ENCODE measurements at regions not wholly inside any gene's neighbourhood (a gene's known extent, or its start where the extent isn't known, plus 50 kb on each side); places are given as distances from the start of the nearest gene placed in this dataset.

GRCh38 chr2:41622301-41622700 lies 425.5 kb upstream of the PKDCC start:
- H3K27ac Mint-ChIP-seq, result no peak overlapping the region
- ATAC-seq (no peak), DNase-seq (no peak)
- no peak overlapping the region for H3K4me3 Mint-ChIP-seq
- H3K36me3 Mint-ChIP-seq (ENCODE audit: low read depth), result no peaks in the 10 kb centered on the region
- no peaks in the 10 kb centered on the region for H3K4me1 Mint-ChIP-seq (ENCODE audit: low read depth)
- peaks cover 4% of the 10 kb centered on the region for H3K27me3 Mint-ChIP-seq (ENCODE audit: low read depth)
- H3K9me3 Mint-ChIP-seq (ENCODE audit: insufficient read depth), result no peaks in the 10 kb centered on the region
- ChIA-PET CTCF (no interaction called here), POLR2A (interaction anchor here (0.7 kb wide), 1 partner anchor 347 kb away, joined by 7 read pairs; no protein-coding TSS in a partner anchor)

DNA sequence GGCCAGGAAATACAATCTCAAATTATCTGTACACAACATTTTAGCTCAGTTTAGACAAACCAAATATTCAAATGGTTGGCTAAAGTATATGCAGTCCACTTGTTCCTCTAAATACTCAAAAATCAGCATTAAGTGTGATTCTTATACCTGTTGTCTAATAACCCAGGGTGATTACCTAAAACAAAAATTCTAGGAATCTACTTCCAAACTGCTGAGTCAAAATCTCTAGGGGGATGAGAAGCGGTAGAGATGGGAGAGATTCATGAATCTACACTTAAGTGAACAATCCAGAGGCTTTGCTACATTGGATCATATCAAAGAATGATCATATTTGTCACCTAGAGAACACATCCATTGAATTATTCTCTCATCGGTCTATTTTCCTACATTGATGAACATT lies 420.9 kb upstream of the PKDCC start:
- Mint-ChIP-seq H3K36me3 (ENCODE audit: low read depth) (no peaks in the 10 kb centered on the region), H3K27ac (no peak overlapping the region), H3K9me3 (ENCODE audit: insufficient read depth) (no peaks in the 10 kb centered on the region), H3K4me1 (ENCODE audit: low read depth) (no peaks in the 10 kb centered on the region), H3K27me3 (ENCODE audit: low read depth) (peaks cover 2% of the 10 kb centered on the region), H3K4me3 (no peak overlapping the region)
- ATAC-seq (no peak), DNase-seq (no peak)
- ChIA-PET CTCF (no interaction called here), POLR2A (no interaction called here)

DNA sequence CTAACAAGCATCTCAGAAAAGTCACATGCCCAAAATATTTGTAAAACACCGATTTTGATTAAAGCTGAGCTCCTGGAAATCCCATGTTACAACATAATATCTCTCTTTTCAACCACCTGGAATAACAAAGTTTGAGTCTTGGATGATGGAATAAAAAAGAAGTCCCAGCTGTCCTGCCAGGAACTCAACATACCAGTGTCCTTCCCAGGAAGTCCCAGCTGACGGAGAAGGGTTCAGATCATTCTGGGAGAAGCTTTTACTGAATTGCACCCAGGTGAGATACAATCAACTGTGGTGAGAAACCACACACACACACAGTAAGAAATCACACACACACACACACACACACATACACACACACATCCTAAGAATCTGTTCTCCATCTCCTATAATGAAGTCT lies 413.1 kb upstream of the PKDCC start:
- DNase-seq, result no peak
- ChIA-PET POLR2A (no interaction called here), CTCF (no interaction called here)
- Mint-ChIP-seq H3K9me3 (ENCODE audit: insufficient read depth) (no peaks in the 10 kb centered on the region), H3K27me3 (ENCODE audit: low read depth) (no peaks in the 10 kb centered on the region), H3K4me1 (ENCODE audit: low read depth) (no peaks in the 10 kb centered on the region), H3K4me3 (no peak overlapping the region), H3K36me3 (ENCODE audit: low read depth) (no peaks in the 10 kb centered on the region), H3K27ac (no peak overlapping the region)
- ATAC-seq, result no peak

GRCh38 chr2:41644936-41645335 lies 402.9 kb upstream of the PKDCC start:
- H3K9me3 Mint-ChIP-seq (ENCODE audit: insufficient read depth), result no peaks in the 10 kb centered on the region
- DNase-seq (no peak), ATAC-seq (no peak)
- CTCF ChIA-PET, result no interaction called here
- H3K4me1 Mint-ChIP-seq (ENCODE audit: low read depth), result no peaks in the 10 kb centered on the region
- no peaks in the 10 kb centered on the region for H3K27me3 Mint-ChIP-seq (ENCODE audit: low read depth)
- H3K4me3 Mint-ChIP-seq, result no peak overlapping the region
- H3K27ac Mint-ChIP-seq, result no peak overlapping the region
- no peaks in the 10 kb centered on the region for H3K36me3 Mint-ChIP-seq (ENCODE audit: low read depth)
- POLR2A ChIA-PET, result no interaction called here

DNA sequence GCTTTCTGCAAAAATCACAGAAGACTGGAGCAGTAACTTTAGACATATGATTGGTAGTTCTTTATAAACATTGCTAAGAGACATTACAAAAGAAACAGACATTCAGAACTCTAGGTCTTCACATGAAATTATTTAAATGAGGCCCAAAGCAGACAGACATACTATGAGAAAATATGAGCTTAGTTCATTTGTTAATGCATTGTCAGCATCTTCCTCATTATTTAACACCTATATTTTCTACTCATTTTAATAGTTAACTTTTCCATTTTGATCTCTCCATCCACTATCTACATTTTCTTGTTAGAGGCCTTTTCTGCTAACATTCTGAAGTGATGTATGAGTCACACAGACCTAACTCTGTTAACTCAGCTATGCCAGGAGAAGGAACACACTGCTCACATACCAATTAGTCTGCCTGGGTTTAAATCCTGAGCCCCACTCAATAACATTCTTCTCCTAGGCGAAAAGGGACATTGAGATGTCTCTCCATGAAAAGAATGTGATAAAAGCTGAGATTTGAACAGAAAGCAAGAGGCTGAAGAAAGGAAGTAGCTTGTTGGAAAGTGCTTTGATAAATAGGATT lies 400.3 kb upstream of the PKDCC start:
- H3K27ac Mint-ChIP-seq, result no peak overlapping the region
- DNase-seq, result no peak
- H3K27me3 Mint-ChIP-seq (ENCODE audit: low read depth), result no peaks in the 10 kb centered on the region
- no peaks in the 10 kb centered on the region for H3K9me3 Mint-ChIP-seq (ENCODE audit: insufficient read depth)
- ATAC-seq, result no peak
- CTCF ChIA-PET, result no interaction called here
- no peak overlapping the region for H3K4me3 Mint-ChIP-seq
- H3K36me3 Mint-ChIP-seq (ENCODE audit: low read depth), result no peaks in the 10 kb centered on the region
- H3K4me1 Mint-ChIP-seq (ENCODE audit: low read depth), result no peaks in the 10 kb centered on the region
- POLR2A ChIA-PET, result no interaction called here

DNA sequence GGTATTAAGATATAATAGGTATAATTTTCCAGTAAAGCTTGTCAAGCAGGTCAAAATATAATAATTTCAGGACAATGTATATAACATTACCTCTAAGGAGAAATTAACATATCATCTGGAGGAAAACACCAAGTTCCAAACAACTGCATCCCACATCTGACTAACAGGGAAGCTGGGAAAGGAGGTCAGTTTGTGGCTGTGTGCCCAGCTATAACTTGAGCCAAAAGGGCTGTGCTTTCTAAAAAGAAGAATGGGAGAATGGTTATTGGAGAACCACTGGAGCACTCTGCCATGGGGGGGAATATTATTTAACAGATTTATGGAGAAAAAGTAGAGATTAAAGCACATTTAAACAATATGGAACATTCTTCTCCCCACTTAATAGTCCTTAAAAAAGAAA lies 390.6 kb upstream of the PKDCC start:
- no peaks in the 10 kb centered on the region for H3K9me3 Mint-ChIP-seq (ENCODE audit: insufficient read depth)
- no peak for ATAC-seq
- POLR2A ChIA-PET, result no interaction called here

DNA sequence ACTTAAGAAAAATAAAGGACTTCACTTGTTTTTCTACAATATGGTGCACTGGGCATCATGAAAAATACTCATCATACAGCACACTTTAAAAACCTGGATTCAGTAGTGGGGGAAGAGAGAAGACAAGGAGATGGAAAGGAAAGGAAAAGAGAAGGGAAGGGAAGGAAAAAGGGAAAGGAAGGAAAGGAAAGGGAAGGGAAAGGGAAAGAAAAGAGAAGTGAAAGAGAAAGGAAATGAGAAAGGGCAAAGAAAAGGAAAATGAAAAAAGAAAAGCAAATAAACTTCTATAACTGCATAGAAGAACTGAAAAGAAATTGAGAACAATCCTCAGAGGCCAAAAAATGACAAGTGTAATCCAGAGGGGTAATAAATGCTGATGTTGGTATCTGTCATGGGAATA lies 388.1 kb upstream of the PKDCC start:
- no peak overlapping the region for H3K4me3 Mint-ChIP-seq
- H3K9me3 Mint-ChIP-seq (ENCODE audit: insufficient read depth), result no peaks in the 10 kb centered on the region
- no peaks in the 10 kb centered on the region for H3K27me3 Mint-ChIP-seq (ENCODE audit: low read depth)
- DNase-seq, result no peak
- H3K4me1 Mint-ChIP-seq (ENCODE audit: low read depth), result no peaks in the 10 kb centered on the region
- no peak overlapping the region for H3K27ac Mint-ChIP-seq
- CTCF ChIA-PET, result no interaction called here
- POLR2A ChIA-PET, result no interaction called here
- ATAC-seq, result no peak
- H3K36me3 Mint-ChIP-seq (ENCODE audit: low read depth), result no peaks in the 10 kb centered on the region

More for the DNA sequence above, 390.6 kb upstream of the PKDCC start:
- no peaks in the 10 kb centered on the region for H3K36me3 Mint-ChIP-seq (ENCODE audit: low read depth)
- no peak for DNase-seq
- H3K27me3 Mint-ChIP-seq (ENCODE audit: low read depth), result no peaks in the 10 kb centered on the region
- no peak overlapping the region for H3K27ac Mint-ChIP-seq
- CTCF ChIA-PET, result no interaction called here
- no peak overlapping the region for H3K4me3 Mint-ChIP-seq
- H3K4me1 Mint-ChIP-seq (ENCODE audit: low read depth), result no peaks in the 10 kb centered on the region

- Mint-ChIP-seq H3K4me1 (ENCODE audit: low read depth) (no peaks in the 10 kb centered on the region), H3K27me3 (ENCODE audit: low read depth) (no peaks in the 10 kb centered on the region), H3K4me3 (no peak overlapping the region), H3K27ac (no peak overlapping the region), H3K36me3 (ENCODE audit: low read depth) (no peaks in the 10 kb centered on the region), H3K9me3 (ENCODE audit: insufficient read depth) (no peaks in the 10 kb centered on the region)
- ChIA-PET POLR2A (no interaction called here), CTCF (no interaction called here)
- no peak for DNase-seq
- no peak for ATAC-seq
Observed at GRCh38 chr2:41662461-41662860, 385.4 kb upstream of the PKDCC start.

GRCh38 chr2:41663056-41663455 lies 384.8 kb upstream of the PKDCC start:
- CTCF ChIA-PET, result no interaction called here
- POLR2A ChIA-PET, result no interaction called here
- Mint-ChIP-seq H3K4me1 (ENCODE audit: low read depth) (no peaks in the 10 kb centered on the region), H3K4me3 (no peak overlapping the region), H3K36me3 (ENCODE audit: low read depth) (no peaks in the 10 kb centered on the region), H3K9me3 (ENCODE audit: insufficient read depth) (no peaks in the 10 kb centered on the region), H3K27me3 (ENCODE audit: low read depth) (no peaks in the 10 kb centered on the region), H3K27ac (no peak overlapping the region)
- no peak for DNase-seq
- ATAC-seq, result no peak

DNA sequence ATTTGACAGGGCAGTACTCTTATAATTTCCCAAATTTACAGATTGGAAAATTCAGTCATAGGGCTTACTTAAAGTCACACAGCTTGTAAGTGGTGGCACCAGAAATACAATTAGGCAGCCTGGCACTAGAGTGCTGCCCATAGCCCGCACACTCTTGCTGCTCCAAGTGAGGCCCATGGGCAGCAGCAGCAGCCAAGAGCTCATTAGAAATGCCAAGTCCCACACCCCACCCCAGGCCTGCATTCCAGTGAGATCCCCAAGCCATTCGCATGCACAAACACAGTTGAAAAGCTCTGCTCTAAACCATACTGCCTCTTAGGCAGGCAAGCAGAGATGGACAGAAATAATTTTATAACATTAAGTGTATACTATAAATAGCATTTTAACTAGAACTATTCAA lies 379.3 kb upstream of the PKDCC start:
- Mint-ChIP-seq H3K27ac (no peak overlapping the region), H3K36me3 (ENCODE audit: low read depth) (no peaks in the 10 kb centered on the region), H3K9me3 (ENCODE audit: insufficient read depth) (no peaks in the 10 kb centered on the region), H3K27me3 (ENCODE audit: low read depth) (no peaks in the 10 kb centered on the region), H3K4me1 (ENCODE audit: low read depth) (no peaks in the 10 kb centered on the region), H3K4me3 (no peak overlapping the region)
- DNase-seq (no peak), ATAC-seq (no peak)
- ChIA-PET POLR2A (no interaction called here), CTCF (no interaction called here)

DNA sequence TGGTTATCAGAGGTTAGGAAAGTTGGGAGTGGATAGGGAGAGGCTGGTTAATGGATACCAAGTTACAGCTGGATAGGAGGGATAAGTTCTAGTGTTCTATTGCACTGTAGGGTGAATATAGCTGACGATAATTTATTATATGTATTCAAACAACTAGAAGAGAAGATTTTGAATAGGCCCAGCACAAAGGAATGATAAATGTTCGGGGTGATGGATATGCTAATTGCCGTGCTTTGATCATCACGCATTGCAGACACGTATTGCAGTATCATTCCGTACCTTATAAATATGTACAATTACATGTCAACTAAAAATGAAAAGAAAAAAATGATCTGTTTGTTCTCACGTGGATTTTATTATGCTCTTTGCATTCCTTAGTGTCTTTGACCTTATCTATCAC lies 369.2 kb upstream of the PKDCC start:
- Mint-ChIP-seq H3K27me3 (ENCODE audit: low read depth) (no peaks in the 10 kb centered on the region), H3K4me3 (no peak overlapping the region), H3K4me1 (ENCODE audit: low read depth) (no peaks in the 10 kb centered on the region), H3K36me3 (ENCODE audit: low read depth) (no peaks in the 10 kb centered on the region), H3K27ac (no peak overlapping the region), H3K9me3 (ENCODE audit: insufficient read depth) (no peaks in the 10 kb centered on the region)
- ChIA-PET POLR2A (no interaction called here), CTCF (no interaction called here)
- no peak for ATAC-seq
- no peak for DNase-seq

GRCh38 chr2:41686156-41686555 lies 361.7 kb upstream of the PKDCC start:
- CTCF ChIA-PET, result interaction anchor here (1.6 kb wide), 1 partner anchor 13 kb away, joined by 5 read pairs; no protein-coding TSS in a partner anchor
- no peak overlapping the region for H3K4me3 Mint-ChIP-seq
- H3K9me3 Mint-ChIP-seq (ENCODE audit: insufficient read depth), result no peaks in the 10 kb centered on the region
- DNase-seq, result no peak
- ATAC-seq, result no peak
- H3K27me3 Mint-ChIP-seq (ENCODE audit: low read depth), result peaks cover 2% of the 10 kb centered on the region
- H3K4me1 Mint-ChIP-seq (ENCODE audit: low read depth), result no peaks in the 10 kb centered on the region
- H3K36me3 Mint-ChIP-seq (ENCODE audit: low read depth), result no peaks in the 10 kb centered on the region
- H3K27ac Mint-ChIP-seq, result no peak overlapping the region
- POLR2A ChIA-PET, result no interaction called here

DNA sequence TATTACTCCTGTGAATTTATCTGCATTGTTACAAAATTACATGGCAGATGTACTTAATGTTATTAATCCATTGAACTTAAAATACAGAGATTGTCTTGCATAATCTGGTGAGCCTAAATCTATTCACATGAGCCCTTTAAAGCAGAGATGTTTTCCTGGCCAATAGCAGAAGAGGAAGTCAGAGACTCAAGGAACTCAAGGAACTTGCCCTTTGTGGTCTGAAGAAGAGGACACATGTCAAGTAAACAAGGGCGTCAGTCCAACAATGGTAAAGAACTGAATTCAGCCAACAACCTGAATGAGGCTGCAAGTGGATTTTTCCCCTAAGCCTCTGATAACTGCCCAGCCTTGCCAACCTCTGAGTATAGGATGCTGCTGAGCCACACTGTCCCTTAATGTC lies 356.3 kb upstream of the PKDCC start:
- no peak overlapping the region for H3K4me3 Mint-ChIP-seq
- ChIA-PET CTCF (no interaction called here), POLR2A (no interaction called here)
- H3K36me3 Mint-ChIP-seq (ENCODE audit: low read depth), result no peaks in the 10 kb centered on the region
- H3K9me3 Mint-ChIP-seq (ENCODE audit: insufficient read depth), result no peaks in the 10 kb centered on the region
- no peak overlapping the region for H3K27ac Mint-ChIP-seq
- H3K4me1 Mint-ChIP-seq (ENCODE audit: low read depth), result no peaks in the 10 kb centered on the region
- H3K27me3 Mint-ChIP-seq (ENCODE audit: low read depth), result peaks cover 4% of the 10 kb centered on the region
- ATAC-seq (no peak), DNase-seq (no peak)
